GM19023 (cell line): ENCODE measurements at regions not wholly inside any gene's neighbourhood (a gene's known extent, or its start where the extent isn't known, plus 50 kb on each side); places are given as distances from the start of the nearest gene placed in this dataset.

Source experiments
- ATAC-seq: cut with Tn5 transposase; IDR thresholded peaks from one replicate; pipeline ENCODE4 v1.9.1; 2021; ENCODE audit warnings: mild to moderate bottlenecking, moderate library complexity; ENCODE audit not compliant: unreplicated experiment

DNA sequence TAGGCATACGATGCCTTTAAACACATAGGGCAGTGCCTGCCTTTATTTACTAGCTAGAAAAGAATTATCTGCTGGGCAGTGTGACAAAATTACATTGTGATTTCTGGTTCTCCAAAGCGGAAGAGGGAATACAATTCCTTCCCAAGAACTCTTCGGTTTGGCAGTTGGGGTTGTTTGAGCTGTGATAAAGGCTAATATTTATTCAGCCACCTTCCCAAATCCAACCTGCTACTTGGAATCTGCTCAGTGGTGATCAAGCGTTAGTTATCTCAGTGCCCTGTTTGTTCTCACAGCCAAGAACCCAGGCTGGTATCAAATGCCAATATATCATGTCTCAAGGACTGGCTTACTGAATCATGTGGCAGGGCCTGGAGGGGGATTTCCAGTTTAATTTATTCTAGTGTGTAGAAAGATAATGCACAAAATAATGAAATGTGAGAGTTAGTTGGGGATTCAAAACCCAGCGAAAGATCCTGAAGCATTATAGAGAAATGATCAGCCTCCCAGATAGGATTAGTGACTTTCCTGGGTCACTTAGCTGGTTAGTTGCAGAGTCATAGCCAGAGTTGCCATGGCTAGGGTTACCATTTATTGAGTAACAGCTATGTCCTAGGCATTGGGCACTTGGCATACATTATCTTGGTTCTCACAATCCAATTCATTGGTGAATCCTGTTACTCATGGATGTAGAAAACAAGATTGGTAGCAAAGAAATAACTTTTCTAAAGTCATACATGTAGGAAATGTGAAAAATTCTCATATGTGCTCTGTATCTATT is 457.0 kb upstream of the KLF4 start:
- ATAC-seq, result no peak

DNA sequence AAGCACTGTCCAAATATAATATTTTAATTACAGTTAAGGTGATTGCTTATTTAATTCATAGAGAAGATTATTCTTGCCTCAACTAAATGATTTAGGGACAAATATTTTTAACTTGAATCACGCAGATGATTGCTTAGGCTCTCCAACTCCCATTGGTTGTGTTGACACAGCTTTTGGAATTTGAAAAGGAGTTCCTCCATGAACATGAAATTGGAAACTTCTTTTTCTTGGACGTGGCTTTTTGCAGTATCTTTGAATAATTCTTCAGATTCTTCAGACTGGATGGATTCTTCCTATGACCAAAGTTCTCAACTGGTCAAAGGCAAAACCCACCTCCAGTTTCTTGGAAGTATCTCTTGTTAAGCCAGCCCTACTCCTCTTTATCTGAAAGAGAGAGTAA is 456.4 kb upstream of the KLF4 start:
- no peak for ATAC-seq

DNA sequence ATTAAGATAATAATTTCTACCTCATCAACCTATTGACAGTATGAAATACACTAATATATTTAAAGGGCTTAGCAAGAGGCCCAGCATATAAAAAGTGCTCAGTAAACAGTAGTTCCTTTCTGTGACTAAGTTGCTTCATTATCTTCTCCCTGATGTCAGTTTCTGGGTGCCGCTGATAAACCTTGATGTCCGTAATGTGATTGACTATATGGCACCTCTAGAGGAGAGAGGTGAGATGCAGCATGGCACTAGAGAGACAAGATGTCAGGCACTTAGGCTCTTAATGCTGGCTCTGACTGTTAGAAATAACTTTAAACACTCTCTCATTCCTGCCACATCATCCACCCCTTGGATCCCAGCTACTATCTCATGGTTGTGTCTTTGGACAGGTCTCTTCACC is 455.9 kb upstream of the KLF4 start:
- no peak for ATAC-seq

DNA sequence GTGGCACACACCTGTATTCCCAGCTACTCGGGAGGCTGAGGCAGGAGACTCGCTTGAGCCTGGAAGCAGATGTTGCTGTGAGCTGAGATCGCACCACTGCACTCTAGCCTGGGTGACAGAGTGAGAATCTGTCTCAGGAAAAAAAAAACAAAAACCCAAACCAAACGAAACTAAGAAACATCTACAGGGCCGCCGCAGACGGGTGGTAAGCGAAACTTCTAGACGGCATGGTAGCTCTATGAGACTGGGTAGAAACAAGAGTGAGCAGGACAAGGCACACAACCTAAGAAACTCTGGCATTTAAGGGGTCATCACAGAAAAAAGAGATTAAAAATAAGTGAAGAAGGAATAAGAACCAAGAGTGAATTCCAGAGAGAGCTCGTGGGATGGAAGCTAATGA is 454.8 kb upstream of the KLF4 start:
- ATAC-seq, result no peak

DNA sequence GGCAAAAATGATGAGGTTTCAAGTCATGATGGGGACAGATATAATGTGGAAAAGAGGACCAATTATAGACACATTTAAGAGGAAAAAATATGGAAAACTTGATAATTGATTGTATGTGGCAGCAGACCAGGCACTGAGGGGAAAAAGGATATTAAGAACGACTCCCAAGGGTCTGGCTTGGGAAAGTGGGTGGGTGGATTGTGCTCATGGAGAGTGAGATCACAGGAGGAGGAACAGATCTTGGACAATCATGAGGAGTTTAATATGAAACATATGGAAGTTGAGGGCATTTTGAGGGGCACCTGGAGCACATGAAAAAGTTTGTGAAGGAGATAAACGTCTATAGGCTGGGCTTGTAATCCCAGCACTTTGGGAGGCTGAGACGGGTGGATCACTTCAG is 454.3 kb upstream of the KLF4 start:
- no peak for ATAC-seq

DNA sequence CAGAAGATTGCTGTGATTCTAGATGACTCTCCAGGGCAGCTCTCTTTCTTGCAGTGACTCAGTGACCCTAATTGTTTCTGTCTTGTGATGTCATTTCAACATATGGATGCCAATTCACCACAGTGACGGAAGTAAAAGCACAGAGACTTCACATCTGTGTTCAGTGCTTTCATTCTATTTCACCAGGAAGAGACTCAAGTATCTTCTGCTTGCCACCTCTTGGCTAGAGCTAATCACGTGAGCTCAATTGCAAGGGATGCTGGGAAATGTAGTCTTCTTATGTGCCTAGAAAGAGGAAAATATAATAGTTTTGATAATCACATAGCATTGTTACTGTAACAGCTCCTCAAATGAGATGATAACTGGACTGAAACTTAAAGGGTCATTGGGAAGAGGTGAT is 453.3 kb upstream of the KLF4 start:
- no peak for ATAC-seq

DNA sequence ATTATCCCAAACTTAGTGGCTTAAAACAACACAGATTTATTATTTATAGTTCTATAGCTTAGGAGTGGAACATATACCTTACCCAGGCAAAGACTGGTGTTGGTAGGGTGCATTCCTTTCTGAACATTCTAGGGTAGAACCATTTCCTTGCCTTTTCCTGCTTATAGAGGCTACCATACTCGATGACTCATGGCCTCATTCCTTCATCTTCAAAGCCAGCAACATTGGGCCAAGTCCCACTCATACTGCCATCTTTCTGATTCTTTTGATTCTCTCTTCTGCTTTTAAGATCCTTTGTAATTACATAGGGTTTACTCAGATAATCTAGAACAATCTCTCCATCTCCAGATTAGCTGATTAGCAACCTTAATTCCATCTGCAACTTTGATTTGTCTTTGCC is 452.7 kb upstream of the KLF4 start:
- ATAC-seq, result no peak

DNA sequence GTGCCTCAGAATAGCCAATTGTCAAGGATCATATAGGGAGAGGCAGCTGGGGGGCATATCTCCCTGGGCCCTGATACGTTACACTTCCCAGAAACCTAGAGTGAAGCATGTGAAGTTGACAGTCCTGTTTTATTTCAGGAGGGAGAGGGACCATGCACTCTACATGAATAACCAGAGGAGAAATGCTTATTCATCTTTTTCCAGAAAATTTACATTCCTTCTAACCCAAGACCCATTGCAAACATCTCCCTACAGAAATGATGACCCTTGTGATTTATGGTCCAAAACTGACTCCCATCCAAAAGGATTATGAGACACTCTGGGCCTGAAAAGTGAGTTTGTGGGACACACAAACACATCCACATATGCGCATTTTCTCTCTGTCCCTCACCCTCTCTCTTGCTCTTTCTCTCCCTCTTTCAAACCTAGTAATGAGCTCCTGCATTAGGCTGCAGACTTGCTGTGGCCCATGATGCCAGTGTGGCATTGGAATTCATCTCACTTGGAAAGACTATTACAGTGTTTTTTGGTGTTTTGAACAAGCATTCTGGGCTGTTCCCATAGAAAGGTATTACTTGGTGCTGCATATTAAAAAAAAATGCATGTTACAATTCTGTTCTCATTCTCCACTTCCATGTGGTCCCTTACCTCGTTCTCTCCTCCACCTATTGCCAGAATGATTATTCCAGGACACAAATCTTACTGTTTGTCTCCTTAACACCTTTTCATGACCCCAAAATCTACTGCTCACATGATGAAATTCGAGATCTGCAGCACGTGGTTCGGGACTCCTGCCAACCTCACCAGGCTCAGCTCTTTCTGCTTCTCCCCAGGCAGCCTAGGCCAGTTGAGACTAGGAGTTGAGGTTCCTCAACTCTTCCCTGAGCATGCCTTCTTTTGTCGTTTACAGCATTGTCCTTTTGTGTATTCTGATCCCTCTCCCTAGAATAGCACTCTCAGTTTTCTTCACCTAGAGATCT is 451.3 kb upstream of the KLF4 start:
- no peak for ATAC-seq

DNA sequence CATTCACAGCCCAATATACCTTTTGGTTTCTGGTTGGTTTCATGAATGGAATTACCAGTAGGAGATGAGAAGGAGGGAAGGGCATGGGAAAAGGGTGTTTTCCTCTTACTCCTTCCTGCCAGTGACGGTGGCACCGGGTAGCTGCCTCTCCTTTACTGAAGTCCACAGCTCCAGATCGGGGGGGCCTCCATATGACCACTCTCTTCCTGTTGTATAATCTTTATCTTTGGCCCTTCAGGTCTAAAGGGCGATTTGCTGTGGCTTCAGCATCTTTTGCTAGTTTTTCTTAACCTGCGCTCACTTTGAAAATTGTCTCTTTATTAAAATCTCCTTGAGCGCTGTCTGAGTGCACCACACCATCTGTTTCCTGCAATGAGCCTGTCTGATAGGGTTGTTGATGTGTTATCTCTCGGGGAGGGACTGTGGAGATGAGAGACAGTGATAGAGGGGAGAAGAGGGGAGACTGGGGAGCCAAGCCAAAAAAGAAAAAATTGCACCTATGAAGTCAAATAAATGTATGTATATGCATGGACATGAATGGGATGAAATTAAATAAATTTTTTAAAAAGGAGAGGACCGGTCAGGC is 449.3 kb upstream of the KLF4 start:
- ATAC-seq, result no peak

DNA sequence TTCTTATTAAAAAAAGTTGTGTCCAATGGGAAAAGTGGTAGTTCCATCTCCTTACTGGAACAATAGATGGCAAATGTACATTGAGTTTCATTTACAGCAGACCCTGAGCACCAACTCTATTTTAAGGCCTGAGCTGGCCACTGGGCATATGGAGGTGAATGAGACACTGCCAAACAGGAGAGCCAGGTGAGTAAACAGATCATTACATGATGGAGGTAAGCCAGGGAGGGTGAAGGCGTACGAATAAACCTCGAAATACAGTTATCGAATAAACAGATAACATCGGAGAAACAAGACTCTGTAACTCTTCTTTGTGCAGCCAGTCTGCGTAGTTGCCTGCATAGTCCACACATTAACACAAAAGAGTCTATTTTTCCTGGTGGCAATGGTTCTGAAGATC is 446.4 kb upstream of the KLF4 start:
- ATAC-seq, result no peak

DNA sequence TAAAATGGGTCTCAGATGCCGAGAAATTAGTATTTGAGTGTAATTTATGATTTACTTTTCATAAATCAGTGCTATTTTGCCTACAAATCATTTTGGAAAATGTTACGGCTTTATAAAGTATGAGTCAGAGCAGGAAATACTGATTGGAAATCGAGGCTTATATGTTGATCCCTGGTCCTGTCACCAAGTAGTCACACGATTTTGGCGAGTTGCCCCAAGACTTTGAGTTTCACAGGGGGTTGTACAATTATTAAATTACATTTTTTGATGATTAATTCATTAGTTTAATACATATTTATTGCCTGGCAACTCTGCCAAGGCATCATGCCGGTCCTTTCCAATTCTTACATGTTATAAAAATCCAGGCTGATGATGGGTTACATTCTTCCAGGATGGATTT is 443.9 kb upstream of the KLF4 start:
- ATAC-seq, result no peak

DNA sequence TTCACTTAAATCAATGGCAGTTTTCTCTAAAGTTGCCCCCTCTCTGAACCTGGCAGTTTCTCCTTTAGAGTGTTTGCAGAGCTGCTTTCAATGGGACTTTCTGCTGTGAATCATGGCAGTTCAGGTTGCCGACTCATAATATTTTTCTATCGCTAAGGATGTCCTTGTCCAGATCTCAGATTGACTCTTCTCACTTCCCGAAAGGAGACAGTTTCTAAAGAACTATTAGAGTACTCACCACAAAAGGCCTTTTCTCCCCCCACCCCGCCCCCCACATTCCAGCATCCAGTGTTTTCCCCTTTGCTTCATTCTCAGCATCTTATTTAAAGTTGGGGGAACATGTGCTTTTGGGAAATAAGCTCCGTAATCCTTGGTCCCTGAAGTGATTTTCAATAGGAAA is 443.5 kb upstream of the KLF4 start:
- ATAC-seq, result no peak

DNA sequence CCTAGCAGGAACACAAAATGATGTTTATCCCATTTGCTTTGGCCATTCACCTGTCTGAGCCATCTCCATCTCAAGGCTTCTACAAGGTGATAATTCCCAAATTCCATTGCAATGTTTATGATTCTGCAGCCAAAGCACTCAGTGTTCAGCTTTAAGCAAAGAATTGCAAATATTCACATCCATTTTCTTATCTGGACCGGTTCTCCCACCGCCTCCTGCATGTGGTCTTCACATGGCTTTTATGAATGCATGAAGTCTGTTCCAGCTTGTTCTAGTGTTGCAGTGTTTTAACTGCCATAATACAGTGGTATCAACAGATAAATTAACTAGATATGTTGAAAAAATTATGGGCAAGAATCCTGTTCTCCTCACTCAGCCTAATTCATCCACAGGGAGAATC is 443.0 kb upstream of the KLF4 start:
- no peak for ATAC-seq

DNA sequence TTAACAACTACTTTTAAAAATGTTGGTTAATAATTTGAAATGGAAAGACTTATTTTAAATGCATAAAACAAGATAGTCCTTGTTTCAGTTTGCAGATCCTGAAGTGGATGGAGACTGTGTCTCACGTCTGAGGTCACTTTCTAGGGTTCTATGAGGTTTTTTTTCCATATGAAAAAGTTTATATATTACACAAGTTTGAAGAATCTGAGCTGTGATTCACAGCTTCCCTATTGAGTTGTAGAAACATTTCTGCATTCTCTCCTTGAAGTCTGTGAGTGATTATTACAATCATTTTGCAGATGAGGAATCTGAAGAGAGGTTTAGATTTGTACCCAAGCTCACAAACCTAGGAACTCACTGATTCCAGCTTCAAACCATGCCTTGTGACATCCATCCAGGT is 442.5 kb upstream of the KLF4 start:
- ATAC-seq, result no peak

DNA sequence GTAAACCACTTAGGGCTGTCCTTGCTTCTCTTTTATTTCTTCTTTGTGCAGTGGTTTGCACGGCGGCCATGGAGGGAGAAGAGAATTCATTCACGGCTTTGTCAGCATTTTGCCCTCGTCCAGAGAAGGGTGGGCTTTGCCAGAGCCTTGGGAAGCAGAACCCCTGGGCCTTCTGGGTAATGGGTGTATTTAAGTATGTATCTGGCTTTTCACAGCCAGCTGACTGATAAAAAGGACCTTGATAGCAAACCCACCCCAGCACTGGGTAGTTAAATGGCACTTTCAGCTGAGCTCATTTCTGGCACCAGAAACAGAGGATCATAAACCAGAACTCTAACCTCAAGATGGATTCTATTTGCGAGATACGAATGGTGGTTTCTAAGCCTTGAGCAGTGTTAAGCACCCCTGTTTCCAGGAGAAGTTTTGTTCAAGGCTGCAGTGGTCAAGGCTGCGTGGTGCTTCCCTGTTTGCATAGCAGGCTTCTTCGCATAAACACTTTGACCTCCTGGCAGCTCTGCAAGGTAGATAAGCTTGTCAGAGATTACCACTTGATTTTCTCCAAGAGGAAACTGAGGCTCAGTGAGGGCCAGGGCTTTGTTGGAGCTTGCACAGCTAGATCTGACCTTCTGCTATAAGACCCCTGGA is 441.6 kb upstream of the KLF4 start:
- ATAC-seq, result no peak

DNA sequence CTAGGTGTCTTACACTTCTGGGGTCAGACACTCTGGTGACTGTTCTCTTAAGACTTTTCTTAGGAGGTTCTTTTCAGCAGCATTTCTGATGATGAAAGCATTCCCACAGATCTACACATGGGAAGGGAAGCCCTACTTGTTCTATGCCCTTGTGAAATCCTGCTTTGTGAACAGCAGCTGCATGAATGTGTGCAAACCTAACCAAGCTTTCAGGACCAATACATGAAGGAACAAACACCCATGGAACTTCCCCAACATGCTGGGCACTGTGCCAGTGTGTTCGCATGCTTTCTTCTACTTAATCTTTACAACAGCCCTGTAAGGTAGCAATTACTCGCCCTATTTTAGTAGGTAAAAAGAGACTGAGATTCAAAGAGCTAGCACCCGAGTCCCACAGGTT is 439.9 kb upstream of the KLF4 start:
- ATAC-seq, result no peak

DNA sequence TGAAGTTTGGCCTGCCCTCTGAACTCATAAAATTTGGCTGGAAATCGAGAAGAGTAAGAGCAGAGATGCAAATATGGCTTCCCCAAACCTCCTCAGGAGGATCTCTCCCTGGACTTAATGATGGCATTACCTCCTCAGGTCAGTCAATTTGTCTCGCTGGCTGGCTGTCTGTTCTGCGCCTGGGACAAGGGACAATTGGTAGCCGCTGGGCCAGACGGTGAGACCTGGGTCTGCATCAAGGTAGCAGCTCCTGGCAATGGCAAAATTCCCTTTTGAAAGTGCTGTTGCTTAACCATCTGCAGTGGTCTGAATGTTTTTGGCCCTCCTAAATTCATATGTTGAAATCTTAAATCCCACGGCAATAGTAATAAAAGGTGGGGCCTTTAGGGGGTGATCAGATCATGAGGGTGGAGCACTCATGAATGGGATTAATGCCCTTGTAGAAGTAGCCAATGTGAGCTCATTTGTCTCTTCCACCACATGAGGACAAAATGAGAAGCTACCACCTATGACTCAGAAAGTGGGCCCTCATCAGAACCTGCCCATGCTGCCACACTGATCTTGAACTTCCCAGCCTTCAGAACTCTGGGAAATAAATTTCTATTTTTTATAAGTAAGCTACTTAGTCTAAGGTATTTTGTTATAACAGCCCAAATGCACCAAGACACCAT is 439.3 kb upstream of the KLF4 start:
- ATAC-seq, result no peak

DNA sequence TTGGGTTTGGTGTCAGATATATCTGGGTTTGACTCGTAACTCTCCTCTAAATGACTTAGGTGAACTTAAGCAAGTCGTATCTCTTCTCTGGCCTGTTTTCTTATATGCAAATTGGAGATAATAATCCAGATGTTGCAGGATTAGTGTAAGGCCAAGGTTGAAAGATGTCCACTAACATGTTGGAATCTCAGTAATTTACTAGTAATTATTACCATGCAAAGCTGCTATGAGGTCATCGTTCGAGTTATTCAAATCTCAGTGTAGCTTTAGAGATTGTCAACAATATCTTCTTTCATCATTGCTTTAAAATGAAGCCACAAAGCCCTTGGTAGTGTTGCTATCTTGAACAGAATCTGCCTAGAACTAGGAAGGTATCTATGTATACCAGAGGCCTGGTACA is 437.7 kb upstream of the KLF4 start:
- ATAC-seq, result no peak

DNA sequence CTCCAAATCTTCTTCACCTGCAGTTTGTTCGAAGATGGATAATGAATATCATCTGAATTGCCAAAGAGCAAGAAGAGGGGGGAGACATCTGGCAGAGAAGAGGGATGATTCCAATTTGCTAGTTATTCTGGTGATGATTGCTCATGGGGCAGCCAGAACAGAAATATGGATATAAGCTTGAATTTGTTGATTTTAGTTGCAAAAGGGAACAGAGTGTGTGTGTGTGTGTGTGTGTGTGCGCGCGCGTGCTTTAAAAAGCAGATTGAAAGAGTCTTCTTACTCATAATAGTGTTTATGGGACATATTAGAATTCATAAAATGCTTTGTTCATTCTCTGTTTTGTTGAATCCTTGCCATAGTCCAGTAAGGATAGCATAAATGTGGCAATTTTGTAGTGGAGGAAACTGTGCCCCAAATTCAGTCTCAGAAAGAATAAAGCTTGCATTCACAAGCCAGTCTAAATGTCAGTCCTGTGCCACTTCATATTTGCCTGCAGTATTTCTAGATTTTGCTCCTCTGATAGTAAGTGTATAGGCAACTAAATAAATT is 436.3 kb upstream of the KLF4 start:
- no peak for ATAC-seq

DNA sequence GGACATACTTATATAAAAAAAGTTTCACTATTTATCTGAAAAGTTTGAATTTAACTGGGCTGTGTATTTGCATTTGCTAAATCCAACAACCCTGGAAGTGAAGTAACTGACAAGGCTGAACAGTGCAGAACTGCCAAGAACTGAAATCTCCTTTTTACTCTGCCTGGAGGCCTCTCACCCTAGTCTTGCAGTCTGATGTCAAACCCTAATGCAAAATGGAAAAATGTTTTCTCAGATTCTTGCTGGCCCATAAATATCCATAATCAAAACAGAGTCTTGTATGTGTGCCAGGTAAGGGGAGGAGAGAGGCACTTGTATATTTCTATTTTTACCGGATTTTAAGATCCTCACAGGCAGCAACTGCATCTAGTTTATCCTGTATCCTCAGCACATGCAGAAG is 432.7 kb upstream of the KLF4 start:
- ATAC-seq, result no peak

DNA sequence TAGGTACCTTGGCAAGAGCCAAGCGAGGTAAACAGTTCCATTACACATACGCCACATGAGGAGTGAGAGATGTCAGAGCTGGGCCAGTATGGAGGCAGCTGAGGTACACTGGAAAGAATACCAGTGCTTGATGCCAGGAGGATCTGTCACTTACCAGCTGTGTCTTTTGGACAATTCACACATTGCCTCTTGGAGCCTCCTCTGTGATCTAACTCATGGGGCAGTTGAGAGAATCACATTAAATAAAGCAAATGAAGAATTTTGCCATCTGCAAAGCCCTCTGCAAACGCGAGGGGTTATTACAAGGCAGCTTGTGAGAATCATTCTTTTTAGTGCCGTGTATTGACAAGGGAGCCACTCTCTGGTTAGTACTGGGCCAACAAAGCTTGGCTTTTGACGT is 429.7 kb upstream of the KLF4 start:
- ATAC-seq, result no peak
